NK-92 treated with Interleukin-12 subunit alpha and Interleukin-12 subunit beta, amount 100 ng/mL, for 24 hours (cell line): ENCODE measurements at regions not wholly inside any gene's neighbourhood (a gene's known extent, or its start where the extent isn't known, plus 50 kb on each side); places are given as distances from the start of the nearest gene placed in this dataset.

Experiments used
- DNase-seq: peaks from one replicate; lab custom pipeline; 2025; lab: John Stamatoyannopoulos, UW

DNA sequence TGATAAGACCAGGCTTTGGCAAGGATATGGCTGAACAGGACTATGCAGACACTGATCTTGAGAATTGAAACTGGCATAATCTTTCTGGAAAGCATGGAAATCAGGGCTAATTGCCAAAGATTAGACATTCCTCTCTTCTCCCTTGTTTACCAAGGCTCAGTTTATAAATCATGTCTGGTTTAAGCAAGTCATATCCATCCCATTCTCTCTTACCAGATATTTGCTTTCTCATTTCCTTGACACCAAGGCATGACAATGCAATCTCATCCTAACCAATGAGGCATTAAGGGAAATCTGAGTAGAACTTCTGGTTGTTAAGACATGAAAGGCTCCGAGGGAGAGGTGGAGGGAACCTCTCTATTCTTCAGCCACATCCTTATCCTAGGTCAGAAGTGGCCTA, 110.3 kb upstream of the CEP85L start:
- DNase-seq: no peak

GRCh38 chr6:118758946-118759345, 107.6 kb upstream of the CEP85L start:
- DNase-seq: no peak

- no peak for DNase-seq
Measured at GRCh38 chr6:118755941-118756646, 104.7 kb upstream of the CEP85L start.

DNA sequence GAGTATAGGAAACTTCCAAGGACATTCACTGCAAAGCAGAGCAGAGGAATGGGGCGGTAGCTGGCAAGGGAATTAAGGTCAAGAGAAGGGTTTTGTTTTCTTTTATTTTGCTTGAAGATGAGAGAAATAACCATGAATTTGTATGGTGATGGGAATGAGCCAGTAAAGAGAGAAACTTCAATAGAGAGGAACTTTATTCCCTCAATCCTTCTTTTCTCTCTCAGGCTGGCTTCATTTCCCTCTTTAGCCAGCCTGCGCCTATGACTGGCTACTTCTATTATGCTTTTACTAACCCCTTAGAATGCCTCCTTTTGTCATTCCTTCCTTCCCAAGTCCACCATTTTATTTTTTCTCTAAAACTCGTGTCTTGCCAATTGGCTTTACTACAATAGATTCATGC, 101.4 kb upstream of the CEP85L start:
- no peak for DNase-seq

GRCh38 chr6:118751072-118751471, 99.7 kb upstream of the CEP85L start:
- no peak for DNase-seq

- DNase-seq: no peak
Measured at GRCh38 chr6:118750143-118750542, 98.8 kb upstream of the CEP85L start.

DNA sequence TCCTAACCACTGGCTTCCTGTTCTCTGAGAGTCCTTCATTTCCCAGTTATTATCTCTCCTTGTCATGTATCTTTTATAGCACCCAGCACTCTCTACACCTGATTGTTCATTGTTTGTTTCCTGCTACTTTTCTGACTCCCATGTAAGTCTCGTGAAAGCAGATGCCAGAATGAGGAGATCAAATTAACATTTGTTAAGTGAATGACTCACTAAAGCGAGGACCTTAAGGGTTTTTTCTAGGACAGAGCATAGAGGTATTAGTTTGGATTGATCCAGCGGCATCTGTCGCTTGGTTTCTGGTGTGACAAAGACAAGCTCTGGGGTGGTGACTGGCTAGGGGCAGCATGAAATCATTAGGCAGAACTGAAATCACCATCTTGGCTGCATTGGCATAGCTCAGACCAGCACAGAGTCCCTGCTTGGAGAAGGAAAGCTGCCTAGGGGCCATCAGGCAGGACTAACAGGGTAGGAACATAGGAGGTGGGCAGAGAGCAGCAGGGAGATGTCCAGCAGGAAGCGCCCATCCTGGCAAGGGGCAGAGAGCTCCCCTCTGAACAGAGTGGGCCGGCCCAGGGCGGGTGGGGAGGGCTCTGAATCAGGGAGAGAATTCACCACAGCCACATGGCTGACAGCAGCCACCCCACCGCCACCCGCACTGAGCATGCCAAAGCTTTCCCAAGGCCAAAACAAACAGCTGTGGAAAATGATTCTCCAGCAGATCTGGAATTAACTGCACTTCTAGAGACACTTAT, 97.1 kb upstream of the CEP85L start:
- no peak for DNase-seq

GRCh38 chr6:118746825-118747174, 95.4 kb upstream of the CEP85L start:
- DNase-seq: no peak

DNA sequence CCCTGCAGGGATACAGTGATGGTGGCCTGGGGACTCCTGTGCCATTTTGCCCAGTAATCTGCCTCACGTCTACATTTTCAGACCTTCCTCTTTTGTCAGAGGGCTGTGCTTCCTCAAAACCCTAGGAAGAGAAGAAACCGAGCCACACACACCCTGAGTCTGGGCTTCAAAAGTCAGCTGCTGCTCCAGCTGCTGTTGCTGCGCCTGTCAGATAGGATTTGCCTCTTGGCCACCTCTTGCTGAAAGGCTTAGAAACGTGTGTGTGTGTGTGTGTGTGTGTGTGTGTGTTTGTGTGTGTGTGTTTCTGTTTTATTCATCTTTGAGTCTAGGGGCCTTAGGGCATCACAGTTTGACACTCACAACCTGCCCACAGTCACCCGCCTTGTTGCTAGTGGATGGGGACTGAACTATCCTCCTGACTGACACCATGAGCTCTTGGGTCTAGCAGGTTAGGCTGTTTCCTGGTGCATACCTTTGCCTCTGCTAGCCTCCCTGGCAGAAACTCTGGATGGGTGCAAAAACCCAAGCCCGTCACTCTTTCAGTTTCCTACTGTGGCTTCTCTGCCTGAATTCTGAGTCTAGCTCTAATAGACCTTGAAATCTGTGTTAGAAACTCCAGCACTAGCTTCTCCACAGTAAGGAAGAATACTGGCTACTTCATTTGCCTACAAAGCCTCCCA, 94.9 kb upstream of the CEP85L start:
- DNase-seq: no peak

DNA sequence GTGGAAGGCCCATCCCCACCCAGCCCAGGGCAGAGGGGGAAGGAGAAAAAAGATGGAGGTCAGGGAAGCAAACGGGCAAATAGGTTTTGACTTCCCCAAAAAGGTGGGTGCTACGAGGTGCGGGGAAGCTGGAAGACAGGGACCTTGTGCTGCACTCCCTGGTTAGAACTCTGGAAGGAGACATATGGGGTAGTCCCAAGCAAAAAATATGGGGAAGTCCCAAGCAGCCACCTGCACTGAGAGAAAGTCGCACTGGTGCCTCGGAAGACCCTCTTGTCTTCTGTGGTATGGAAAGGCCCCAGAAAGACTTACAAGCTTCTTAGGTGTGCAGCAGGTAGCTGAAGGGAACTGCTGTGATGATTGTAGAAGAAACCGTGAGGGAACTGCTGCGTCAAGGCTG, 93.8 kb upstream of the CEP85L start:
- DNase-seq: no peak

DNA sequence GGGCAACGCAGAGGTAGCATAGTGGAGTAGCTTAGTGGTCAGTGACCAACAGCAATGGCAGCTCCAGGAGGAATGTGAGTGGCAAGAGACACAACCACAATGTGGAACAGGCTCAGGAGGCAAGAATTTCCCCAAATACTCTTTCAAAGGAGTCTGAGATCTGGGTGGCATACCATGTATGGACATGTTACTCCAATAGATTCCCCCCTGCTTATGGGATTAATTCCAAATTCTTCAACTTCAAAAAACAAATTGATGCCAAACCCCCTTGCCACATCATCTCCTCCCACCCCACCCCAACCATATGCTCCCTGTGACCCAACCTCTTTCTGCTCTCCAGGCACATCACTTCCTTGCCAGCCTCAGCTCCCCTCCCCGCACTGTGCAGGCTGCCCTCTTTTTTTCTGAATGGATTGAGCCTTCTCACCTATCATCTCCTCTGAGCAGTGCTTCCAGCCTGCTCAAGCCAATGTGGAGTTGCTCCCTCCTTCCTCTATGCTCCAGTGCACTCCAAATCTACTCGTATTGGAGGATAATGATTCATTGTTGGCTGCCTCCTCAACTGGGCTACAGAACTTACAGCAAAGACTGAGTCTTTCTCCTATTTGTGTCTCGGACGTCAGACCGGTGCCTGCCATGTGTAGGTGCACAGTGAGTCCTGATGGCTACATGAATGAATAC, 93.0 kb upstream of the CEP85L start:
- no peak for DNase-seq

- no peak for DNase-seq
Measured at GRCh38 chr6:118743746-118744145, 92.4 kb upstream of the CEP85L start.

- DNase-seq: no peak
Measured at GRCh38 chr6:118740372-118740771, 89.0 kb upstream of the CEP85L start.

DNA sequence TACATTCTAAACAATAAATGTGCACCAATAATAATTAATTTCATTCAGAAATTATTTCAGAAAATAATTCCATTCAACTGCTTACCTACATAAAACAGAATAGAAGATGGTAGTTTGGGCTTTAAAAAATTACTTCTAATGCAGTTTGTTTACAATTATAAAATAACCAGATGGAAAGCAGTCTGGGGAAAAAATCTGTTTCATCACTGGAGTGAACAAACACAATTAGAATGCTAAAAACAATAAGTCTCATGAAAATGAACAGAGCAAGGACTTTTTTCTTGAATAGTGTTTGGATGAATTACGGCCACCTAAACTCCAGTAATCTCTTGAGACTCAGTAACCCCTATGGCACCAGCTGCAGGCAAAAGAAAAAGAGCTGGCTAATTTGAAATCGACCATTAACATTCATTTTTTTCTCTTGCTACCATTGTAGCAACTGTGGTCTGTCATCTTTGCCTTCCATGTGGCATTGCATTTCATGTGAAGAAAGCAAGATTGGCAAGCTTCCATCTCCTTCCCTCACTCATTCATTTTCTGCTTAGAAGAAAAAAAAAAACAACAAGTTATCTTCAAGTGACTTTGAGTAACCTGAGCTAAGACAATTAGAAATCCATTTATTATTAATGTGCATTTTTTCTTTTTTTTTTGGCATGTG, 88.4 kb upstream of the CEP85L start:
- DNase-seq: no peak

GRCh38 chr6:118736440-118736839, 85.0 kb upstream of the CEP85L start:
- no peak for DNase-seq

DNA sequence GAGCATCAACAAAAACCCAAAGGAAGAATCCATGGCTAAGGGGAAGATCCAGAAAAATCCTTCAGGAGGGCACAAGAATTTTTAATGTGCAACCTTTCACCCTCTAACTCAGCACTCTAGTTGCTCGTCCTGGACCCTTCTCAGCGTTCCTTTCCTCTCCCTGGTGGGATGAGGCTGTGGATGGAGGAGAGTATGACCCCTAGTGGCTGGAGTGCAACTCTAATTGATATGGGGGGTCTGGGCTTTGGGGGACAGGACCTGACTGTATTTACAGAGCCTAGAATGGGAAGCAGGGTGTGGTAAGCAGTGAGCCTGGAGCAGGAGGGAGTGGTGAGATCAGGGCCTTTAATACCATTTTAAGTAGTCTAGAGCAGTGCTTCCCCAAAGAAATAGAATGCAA, 83.9 kb upstream of the CEP85L start:
- DNase-seq: no peak

DNA sequence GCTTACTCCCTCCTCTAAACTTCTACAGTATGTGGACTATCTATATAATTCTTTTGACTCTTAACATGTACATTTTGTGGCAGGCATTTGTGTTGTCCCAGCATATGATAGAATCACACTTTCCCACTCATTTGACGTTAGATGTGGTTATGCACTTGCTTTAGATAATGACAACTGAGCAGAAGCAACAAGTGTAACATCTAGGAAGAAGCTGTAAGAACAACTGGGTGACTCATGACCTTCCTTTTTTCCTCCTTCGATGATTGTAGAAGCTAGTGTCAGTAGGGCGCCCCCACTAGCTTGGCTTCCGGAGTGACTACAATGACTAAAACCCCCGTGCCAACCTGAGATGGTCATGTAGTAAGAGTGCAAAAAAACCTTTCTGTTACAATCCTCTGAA, 74.6 kb upstream of the CEP85L start:
- no peak for DNase-seq

DNA sequence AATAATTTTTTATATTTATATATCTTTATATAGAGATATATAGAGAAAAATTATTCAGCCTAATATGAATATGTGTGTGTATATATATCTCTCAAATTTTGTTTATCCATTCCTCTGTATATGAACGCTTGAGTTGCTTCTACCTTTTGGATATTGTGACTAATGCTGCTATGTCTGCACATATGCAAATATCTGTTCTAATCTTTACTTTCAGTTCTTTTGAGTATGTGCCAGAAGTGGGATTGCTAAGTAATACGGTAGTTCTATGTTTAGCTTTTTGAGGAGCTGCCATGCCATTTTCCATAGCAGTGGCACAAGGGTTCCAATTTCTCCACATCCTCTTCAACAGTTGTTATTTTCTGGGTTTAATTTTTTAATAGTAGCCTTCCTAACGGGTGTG, 72.8 kb upstream of the CEP85L start:
- no peak for DNase-seq

DNA sequence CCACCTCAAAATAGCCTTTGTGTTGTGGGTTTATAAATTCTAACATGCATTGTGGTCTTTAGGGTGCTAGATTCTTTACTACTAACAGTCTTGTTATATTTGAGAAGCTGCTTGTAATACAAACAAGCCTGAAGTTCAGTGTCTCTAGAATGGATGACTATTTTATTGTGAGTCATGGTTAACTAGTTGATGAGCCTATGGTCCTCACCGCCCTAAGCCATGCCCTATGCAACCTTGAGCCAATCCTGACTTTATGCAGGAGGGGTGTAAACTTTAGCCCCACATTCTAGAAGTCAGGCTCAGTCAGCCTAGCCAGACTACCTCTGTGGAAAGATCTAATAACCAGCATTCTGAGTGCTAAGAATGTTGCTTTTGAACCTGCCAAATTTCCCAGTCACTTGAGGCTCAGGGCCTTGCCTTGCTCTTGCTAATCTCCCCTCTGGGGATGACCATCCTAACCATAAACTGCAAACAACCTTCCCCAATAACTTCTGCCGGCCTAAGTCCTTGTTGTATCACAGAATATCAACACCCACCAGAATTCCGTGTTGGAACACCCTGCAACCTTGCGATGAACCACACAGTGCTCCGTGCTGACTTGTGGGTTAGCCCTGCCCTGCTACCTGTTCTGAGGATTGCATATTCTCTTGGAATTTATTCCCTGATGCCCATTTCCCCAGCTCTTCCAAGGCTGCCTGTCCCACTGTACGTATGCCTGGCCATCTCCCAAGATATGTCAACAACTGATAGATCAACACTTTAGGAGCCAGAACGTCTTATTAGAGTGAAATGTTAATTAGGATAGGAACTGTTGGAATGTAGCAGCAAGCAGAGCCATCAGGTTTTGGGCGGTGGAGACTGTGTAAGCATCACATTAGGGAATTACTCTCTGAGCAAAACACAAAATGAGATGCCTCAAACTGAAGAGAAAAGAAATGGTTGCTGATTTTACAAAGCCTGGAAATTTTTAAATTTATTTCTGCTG, 71.7 kb upstream of the CEP85L start:
- DNase-seq: no peak

DNA sequence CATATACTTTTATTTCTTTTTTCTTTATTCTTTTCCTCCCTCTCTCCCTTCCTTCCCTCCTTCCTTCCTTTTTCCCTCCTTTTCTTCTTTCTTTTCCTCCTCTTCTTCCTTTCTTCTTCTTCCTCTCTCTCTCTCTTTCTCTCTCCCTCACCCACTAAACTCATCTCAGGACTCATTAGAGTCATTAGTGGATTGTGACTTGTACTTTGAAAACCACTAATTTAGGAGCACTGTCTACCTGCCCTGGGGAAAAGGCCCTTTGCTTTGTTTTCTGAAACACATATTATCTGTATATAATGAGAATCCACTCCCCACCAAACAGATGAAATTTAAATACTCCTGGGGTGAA, 68.7 kb upstream of the CEP85L start:
- DNase-seq: no peak
